NCI-H2029 (cell line): ENCODE measurements at regions not wholly inside any gene's neighbourhood (a gene's known extent, or its start where the extent isn't known, plus 50 kb on each side); places are given as distances from the start of the nearest gene placed in this dataset.

Source experiments
- DNase-seq: peaks from one replicate; lab custom pipeline; 2025; lab: John Stamatoyannopoulos, UW

DNA sequence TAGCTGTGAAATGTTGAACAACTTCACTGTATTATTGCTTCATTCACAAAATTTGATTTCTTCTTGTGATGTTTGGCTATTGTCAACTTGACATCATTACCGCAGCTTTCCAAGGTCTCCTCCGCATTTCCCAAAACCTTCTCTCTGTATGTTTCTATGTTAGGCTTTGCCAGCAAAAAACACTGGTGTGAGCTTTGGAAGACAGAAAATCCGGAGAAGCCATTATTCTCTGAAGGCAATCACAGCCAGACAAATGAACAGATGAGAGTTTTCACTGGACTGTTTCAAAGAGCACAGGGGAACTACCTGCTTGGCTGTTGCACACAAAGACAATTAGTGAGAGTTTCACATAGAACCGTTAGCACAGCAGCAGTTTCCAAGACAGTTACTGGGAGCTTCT, 609.6 kb downstream of the BRINP3 start:
- DNase-seq, result no peak

GRCh38 chr1:189874715-189875435, 602.8 kb downstream of the BRINP3 start:
- no peak for DNase-seq

GRCh38 chr1:189880135-189880534, 597.5 kb downstream of the BRINP3 start:
- DNase-seq, result no peak

- no peak for DNase-seq
These were observed 577.8 kb downstream of the BRINP3 start for GRCh38 chr1:189899686-189900425.

GRCh38 chr1:189904509-189904908, 573.2 kb downstream of the BRINP3 start:
- no peak for DNase-seq

GRCh38 chr1:189908113-189908512, 569.6 kb downstream of the BRINP3 start:
- no peak for DNase-seq

DNA sequence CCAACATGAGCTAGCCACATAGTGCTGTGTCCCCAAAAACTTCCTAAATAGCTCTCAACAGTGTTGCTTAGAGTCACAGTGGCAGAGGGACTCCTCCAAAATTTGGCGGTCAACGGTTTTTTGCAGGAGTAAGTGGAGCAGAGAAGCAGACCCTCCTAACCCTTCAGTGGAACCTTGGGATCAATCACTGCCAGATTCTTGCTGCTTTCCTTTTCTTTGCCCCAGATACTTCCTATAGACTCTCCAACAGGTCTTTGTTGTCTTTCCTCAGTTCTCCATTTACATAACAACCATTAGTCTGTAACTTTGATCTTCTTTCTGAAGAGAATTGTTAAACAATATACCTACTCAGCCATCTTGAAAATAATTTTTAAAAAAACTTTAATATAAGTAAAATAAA, 556.1 kb downstream of the BRINP3 start:
- DNase-seq, result no peak

DNA sequence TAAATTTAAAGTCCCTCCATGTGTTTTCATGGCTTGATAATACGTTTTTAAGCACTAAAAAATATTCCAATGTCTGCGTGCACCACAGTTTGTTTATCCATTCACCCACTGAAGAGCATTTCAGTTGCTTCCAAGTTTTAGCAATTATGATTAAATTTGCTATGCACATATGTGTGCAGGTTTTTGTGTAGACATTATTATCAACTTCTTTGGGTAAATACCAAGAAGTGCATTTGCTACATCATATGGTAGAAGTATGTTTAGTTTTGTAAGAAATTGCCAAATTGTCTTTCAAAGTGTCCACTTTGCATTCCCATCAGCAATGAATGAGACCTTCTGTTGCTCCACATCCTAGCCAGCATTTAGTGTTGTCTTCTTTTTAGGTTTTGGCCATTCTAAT, 550.0 kb downstream of the BRINP3 start:
- DNase-seq, result no peak

GRCh38 chr1:189929501-189930099, 548.1 kb downstream of the BRINP3 start:
- DNase-seq, result no peak

DNA sequence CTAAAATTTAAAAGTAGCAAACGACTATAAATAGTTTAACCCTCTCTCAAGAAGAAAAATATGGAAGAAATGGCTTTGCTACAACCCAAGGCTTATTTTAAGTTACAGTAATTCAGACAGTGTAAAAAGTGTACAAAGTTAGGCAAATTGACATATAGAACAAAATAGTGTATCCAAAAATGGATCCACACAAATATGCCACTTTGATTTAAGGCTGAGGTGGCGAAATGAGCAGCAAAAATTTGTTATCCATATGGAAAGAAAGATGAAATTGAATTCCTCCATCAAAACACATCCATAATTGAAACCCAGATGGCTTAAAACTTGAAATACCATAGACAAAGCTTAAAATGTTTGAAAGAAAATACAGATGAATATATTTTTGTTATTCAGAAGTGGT, 540.8 kb downstream of the BRINP3 start:
- no peak for DNase-seq

GRCh38 chr1:189939967-189940366, 537.7 kb downstream of the BRINP3 start:
- no peak for DNase-seq

- DNase-seq, result no peak
These were observed 535.7 kb downstream of the BRINP3 start for GRCh38 chr1:189941922-189942321.

- DNase-seq, result no peak
These were observed 518.9 kb downstream of the BRINP3 start for GRCh38 chr1:189958756-189959155.

DNA sequence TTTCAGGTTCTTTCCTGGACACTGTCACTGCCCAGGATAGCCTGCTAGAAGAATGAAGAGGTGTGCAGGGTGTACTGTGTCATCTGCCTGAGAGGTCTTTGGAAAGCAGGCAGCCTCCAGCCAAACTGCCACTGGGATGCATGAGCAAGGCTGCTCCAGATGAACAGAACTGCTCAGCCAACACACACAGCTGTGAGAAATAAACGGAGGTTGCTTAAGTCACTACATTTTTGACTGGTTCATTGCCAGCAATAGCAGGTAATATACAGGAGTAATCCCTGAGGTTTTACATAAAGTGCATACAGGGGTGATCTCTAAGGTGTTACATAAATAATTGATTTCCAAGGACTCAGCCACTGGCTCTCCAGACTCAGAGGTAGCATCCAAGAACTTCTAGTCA, 516.9 kb downstream of the BRINP3 start:
- DNase-seq, result no peak

DNA sequence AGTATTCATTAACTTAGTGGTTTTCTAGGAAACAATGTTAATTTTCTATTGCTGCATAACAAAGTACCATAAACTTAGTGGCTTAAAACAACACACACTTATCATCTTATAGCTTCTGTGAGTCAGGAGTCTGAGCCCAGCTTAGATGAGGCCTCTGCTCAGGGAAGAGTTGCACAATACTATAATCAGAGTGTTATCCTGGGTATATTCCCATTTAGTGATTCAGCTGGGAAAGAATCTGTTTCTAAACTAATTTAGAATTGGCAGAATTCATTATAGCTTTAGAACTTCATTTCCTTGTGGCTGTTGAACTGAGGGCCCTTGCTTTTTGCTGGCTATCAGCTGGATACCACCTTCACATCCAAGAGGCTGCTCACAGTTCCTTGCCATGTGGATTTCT, 515.5 kb downstream of the BRINP3 start:
- DNase-seq, result no peak

DNA sequence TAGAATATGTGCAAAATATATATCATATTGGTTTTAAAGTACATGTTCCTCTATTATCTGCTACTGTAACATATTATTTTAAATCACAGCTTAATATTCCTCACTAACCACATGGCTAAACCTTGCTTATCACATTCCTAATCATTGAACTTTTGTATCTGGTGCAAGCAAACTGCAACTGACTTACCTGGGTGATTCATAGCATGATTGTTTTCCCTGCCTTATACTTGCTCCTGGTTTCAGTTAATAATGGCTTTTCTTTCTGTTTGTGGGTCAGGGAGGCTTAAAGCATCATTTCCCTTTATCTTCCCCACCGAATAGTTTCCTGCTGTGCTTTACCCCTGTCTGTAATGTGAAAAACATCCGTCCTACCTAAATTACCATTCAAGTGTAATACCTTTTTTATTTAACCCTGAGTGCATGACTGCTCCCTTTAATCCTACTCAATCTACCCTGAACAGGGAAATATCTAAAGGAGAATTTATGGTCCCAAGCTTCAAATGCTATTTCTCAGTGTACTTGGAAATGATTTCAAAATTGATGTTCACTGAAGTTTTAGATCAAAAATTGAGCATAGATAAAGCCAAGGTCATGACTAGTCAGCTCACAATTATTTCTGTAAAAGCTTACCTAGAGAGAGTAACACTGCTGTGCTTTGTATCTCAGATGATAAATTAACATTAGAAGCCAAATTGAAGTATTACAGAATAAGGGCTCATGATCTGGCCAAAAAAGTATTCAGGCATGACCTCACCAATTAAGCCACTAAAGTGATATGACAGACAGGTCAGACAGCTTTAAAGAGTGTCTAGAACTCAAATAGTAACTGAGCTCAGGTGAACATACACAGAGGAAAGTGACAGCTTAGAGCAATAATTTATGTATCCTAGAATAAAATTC, 507.1 kb downstream of the BRINP3 start:
- no peak for DNase-seq

DNA sequence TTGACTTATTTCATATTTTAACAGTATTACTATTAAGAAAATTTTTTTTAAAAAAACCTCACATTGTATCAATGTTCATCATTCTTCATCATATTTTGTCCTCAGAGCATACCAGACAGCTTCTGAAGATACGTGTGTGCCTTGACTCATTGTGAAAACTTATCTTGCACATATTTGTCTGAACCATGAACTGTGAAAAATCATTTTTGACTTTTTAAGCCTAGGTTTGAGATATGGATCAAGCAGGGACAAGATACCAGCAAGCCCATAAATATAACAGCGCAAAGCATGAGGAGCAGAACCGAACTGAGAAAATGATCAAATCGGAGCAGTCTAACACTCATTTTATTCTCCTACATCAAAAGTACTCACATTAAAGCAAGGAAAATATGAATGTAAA, 506.0 kb downstream of the BRINP3 start:
- DNase-seq, result no peak

DNA sequence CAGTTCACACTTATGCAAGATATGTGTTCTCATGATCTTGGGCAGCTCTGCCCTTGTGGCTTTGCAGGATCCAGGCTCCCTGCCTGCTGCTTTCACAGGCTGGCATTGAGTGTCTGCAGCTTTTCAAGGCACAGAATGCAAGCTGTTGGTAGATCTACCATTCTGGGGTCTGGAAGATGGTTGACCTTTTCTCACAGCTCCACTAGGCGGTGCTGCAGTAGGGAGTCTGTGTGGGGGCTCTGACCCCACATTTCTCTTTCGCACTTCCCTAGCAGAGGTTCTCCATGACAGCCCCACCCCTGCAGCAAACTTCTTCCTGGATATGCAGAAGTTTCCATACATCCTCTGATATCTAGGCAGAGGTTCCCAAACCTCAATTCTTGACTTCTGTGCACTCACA, 500.5 kb downstream of the BRINP3 start:
- DNase-seq, result no peak

DNA sequence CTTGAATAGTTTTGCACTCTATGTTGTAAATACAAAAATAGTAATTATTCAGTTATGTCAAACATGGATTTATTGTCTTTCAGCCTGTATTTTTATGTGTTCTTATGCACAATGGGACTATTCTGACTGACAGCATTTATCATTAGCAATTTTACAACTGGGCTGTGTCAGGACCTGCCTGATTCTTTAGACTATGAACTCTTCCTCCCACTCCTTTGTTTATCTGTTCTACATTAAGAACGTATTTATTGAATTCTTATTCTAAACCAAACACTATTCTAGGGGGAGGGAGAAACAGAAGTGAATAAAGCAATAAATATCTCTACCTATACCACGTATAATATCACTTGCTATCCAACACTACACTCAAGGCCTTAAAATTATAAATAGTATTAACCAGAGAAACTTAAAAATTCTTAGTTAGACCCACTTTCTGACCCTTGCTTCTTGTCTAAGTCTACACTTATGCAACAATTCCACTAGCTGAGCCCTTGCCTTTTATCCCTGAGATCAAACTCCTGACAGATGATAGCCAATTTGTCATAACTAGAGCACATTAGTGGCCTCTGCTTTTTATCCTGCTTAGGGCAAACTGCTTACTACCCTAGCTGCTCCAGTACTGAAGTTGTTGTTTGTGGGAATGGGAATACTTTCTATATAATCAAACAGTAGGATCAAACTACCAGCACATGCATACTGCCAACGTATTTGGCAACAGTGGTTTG, 494.3 kb downstream of the BRINP3 start:
- no peak for DNase-seq

DNA sequence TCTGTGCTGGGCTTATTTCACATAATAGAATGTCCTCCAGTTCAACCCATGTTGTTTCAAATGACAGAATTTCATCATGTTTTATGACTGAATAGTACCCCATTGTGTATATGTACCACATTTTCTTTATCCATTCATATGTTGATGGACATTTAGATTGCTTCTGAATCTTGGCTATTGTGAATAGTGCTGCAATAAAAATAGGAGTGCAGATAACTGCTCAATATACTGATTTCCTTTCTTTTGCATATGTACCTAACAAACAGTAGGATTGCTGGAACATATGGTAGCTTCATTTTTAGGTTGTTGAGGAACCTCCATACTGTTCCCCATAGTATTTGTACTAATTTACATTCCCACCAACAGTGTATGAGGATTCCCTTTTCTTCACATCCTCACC, 491.1 kb downstream of the BRINP3 start:
- no peak for DNase-seq

GRCh38 chr1:189987509-189987908, 490.2 kb downstream of the BRINP3 start:
- DNase-seq, result no peak

- DNase-seq, result no peak
These were observed 484.8 kb downstream of the BRINP3 start for GRCh38 chr1:189992856-189993255.
